CD14-positive monocyte (primary cell): ENCODE measurements at regions not wholly inside any gene's neighbourhood (a gene's known extent, or its start where the extent isn't known, plus 50 kb on each side); places are given as distances from the start of the nearest gene placed in this dataset.
A peak's percentile ranks its signal among the peaks of the same experiment; 100 is the strongest.

Source experiments
- DNase-seq, 3 donors: peaks; one replicate each; pipeline ENCODE4 v3.0.0-alpha.2; 2011 to 2022
- H2AFZ ChIP-seq: 2 replicates; pipeline ENCODE4 v1.6.0; 2012; ENCODE audit warnings: mild to moderate bottlenecking, low read depth, low read length, inconsistent platforms; ENCODE audit not compliant: insufficient read depth, poor library complexity, severe bottlenecking
- H3K27ac ChIP-seq, 2 donors: 1 replicate in 1 of 2; 2 replicates in 1 of 2; pipeline ENCODE4 v1.5.1; 2012 to 2013; ENCODE audit warnings: low read length in 2 of 2, control low read depth in 1 of 2, inconsistent platforms in 1 of 2, low read depth in 1 of 2, mild to moderate bottlenecking in 1 of 2
- H3K27me3 ChIP-seq, 2 donors: one replicate each; pipeline versions ENCODE4 v1.6.0 to v1.6.1; 2011 to 2013; ENCODE audit warnings: low read length in 2 of 2; ENCODE audit not compliant: control insufficient read depth in 2 of 2, insufficient read depth in 2 of 2
- H3K36me3 ChIP-seq, 2 donors: replicated peaks in 1 of 2; 1 replicate in 1 of 2; 2 replicates in 1 of 2; pipeline versions ENCODE4 v1.5.1 to v1.6.1; 2012 to 2013; ENCODE audit warnings: low read length in 2 of 2, control low read depth in 1 of 2, inconsistent platforms in 1 of 2, mild to moderate bottlenecking in 1 of 2; ENCODE audit not compliant: insufficient read depth in 2 of 2, control insufficient read depth in 1 of 2
- H3K4me1 ChIP-seq, 2 donors: 1 replicate in 1 of 2; 2 replicates in 1 of 2; pipeline versions ENCODE4 v1.5.1 to v1.6.1; 2012 to 2013; ENCODE audit warnings: low read length in 2 of 2, control low read depth in 1 of 2, inconsistent platforms in 1 of 2, mild to moderate bottlenecking in 1 of 2, moderate library complexity in 1 of 2; ENCODE audit not compliant: insufficient read depth in 2 of 2, control insufficient read depth in 1 of 2
- H3K4me2 ChIP-seq: replicated peaks from 2 replicates; pipeline ENCODE3; 2012; ENCODE audit warnings: low read length, moderate library complexity, mild to moderate bottlenecking; ENCODE audit not compliant: poor library complexity, severe bottlenecking; ENCODE audit errors: extremely low read depth
- H3K4me3 ChIP-seq, 3 experiments: fragments of 200-600 bp in 1 of 3; sonication (generic) in 1 of 3; replicated peaks in 1 of 3; 1 replicate in 2 of 3; 2 replicates in 1 of 3; pipeline ENCODE4 v1.5.1; 2011 to 2013; ENCODE audit warnings: low read length in 3 of 3, mild to moderate bottlenecking in 3 of 3, control low read depth in 2 of 3, low read depth in 2 of 3, inconsistent platforms in 1 of 3, moderate library complexity in 1 of 3
- H3K79me2 ChIP-seq: 2 replicates; pipeline ENCODE4 v1.6.0; 2012; ENCODE audit warnings: mild to moderate bottlenecking, control low read depth, inconsistent platforms, low read length, moderate library complexity; ENCODE audit not compliant: insufficient read depth
- H3K9ac ChIP-seq: 2 replicates; pipeline ENCODE4 v1.6.0; 2017; ENCODE audit warnings: low read length, mild to moderate bottlenecking; ENCODE audit not compliant: insufficient read depth, poor library complexity, severe bottlenecking
- H3K9me3 ChIP-seq, 2 donors: replicated peaks in 1 of 2; 1 replicate in 1 of 2; 2 replicates in 1 of 2; pipeline versions ENCODE4 v1.5.1 to v1.6.1; 2012 to 2013; ENCODE audit warnings: low read length in 2 of 2, control low read depth in 1 of 2; ENCODE audit not compliant: control insufficient read depth in 1 of 2, insufficient read depth in 1 of 2
- H4K20me1 ChIP-seq: 2 replicates; pipeline ENCODE4 v1.6.0; 2012; ENCODE audit warnings: mild to moderate bottlenecking, low read length, control low read depth, moderate library complexity; ENCODE audit not compliant: insufficient read depth
- H3K27ac Mint-ChIP-seq, 7 donors: one replicate each; pipeline ENCODE4 v1.8.0; 2020; ENCODE audit warnings: mild to moderate bottlenecking in 7 of 7, mixed read lengths in 7 of 7, moderate library complexity in 6 of 7, inconsistent platforms in 2 of 7
- H3K27me3 Mint-ChIP-seq, 3 donors: one replicate each; pipeline ENCODE4 v1.8.0; 2021 to 2022; ENCODE audit warnings: low read depth in 3 of 3, mild to moderate bottlenecking in 3 of 3, mixed read lengths in 3 of 3, moderate library complexity in 3 of 3, inconsistent platforms in 1 of 3
- H3K36me3 Mint-ChIP-seq, 2 donors: one replicate each; pipeline ENCODE4 v1.8.0; 2020; ENCODE audit warnings: mixed read lengths in 2 of 2, inconsistent platforms in 1 of 2, mild to moderate bottlenecking in 1 of 2
- H3K4me1 Mint-ChIP-seq: one replicate; pipeline ENCODE4 v1.8.0; 2020; ENCODE audit warnings: mild to moderate bottlenecking, mixed read lengths
- H3K4me3 Mint-ChIP-seq, 2 donors: one replicate each; pipeline ENCODE4 v1.8.0; 2020; ENCODE audit warnings: mild to moderate bottlenecking in 2 of 2, mixed read lengths in 2 of 2, moderate library complexity in 1 of 2
- H3K9me3 Mint-ChIP-seq, 7 donors: one replicate each; pipeline ENCODE4 v1.8.0; 2020 to 2022; ENCODE audit warnings: mixed read lengths in 7 of 7, mild to moderate bottlenecking in 6 of 7, moderate library complexity in 6 of 7, inconsistent platforms in 2 of 7
- CTCF ChIP-seq: fragments of 200-600 bp; IDR thresholded peaks from one replicate; pipeline ENCODE4 v1.8.0; 2022; ENCODE audit warnings: antibody characterized with exemption, mild to moderate bottlenecking
- WGBS: methylation state at CpG from one replicate; pipeline ENCODE4 v1.1.5; 2013; ENCODE audit warnings: missing lambda C conversion rate; ENCODE audit not compliant: insufficient coverage; 5-methylcytosine and 5-hydroxymethylcytosine counted together
- intact Hi-C, 2 donors: fragments of 100-400 bp; cut with micrococcal nuclease; formaldehyde crosslinking; loops; one replicate each; pipeline versions ENCODE4 v1.15.0 to v1.15.1; 2023

DNA sequence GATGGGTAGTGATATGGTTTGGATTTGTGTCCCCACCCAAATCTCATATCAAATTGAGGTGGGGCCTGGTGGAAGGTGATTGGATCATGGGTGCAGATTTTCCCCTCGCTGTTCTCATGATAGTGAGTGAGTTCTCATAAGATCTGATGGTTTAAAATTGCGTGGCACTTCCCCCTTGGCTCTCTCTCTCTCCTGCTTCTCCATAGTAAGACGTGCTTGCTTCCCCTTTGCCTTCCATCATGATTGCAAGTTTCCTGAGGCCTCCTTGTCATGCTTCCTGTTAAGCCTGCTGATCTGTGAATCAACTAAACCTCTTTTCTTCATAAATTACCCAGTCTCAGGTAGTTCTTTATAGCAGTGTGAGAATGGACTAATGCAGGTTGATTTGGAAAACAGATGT is 223.2 kb upstream of the APCDD1 start:
- H3K36me3 ChIP-seq, result no peaks in the 10 kb centered on the region
- Mint-ChIP-seq H3K4me1 (peaks cover 16% of the 10 kb centered on the region), H3K9me3 (peaks cover 18 to 40% (median 36%) of the 10 kb centered on the region in 7 donors), H3K36me3 (peaks cover 10 to 17% of the 10 kb centered on the region in 2 donors), H3K27me3 (peaks cover 0 to 5% (median 3%) of the 10 kb centered on the region in 3 donors), H3K4me3 (peak overlapping the region in 1 of 2 donors; percentile 13), H3K27ac (peak overlapping the region; percentile 73 to 93 (median 86))
- no peak overlapping the region for H3K4me3 ChIP-seq
- H3K4me2 ChIP-seq, result no peak overlapping the region
- no peaks in the 10 kb centered on the region for H3K79me2 ChIP-seq
- H3K9me3 ChIP-seq, result peaks cover 30 to 31% of the 10 kb centered on the region in 2 donors
- TF ChIP-seq CTCF, result no peak
- no CpG with 5 or more reads among the region's 3 CpGs for WGBS
- no peak overlapping the region for H3K9ac ChIP-seq
- intact Hi-C loops, result no loop called here
- H4K20me1 ChIP-seq, result no peaks in the 10 kb centered on the region
- no peaks in the 10 kb centered on the region for H3K27me3 ChIP-seq
- H3K4me1 ChIP-seq, result peaks cover 7 to 11% of the 10 kb centered on the region in 2 donors
- DNase-seq, result peak; percentile 66 to 84 (median 78)
- H3K27ac ChIP-seq, result peak overlapping the region in 1 of 2 donors; percentile 65
- no peak overlapping the region for H2AFZ ChIP-seq

GRCh38 chr18:10232062-10232461 is 222.4 kb upstream of the APCDD1 start:
- peak overlapping the region in 1 of 2 donors; percentile 65 for H3K27ac ChIP-seq
- H3K9ac ChIP-seq, result no peak overlapping the region
- H3K27me3 ChIP-seq, result no peaks in the 10 kb centered on the region
- intact Hi-C loops, result no loop called here
- H3K27ac Mint-ChIP-seq, result peak overlapping the region in 3 of 7 donors; percentile 19 to 90 (median 75)
- no peak for DNase-seq
- H3K4me2 ChIP-seq, result no peak overlapping the region
- H3K4me1 Mint-ChIP-seq, result peaks cover 16% of the 10 kb centered on the region
- no peak overlapping the region for H3K4me3 Mint-ChIP-seq
- no peaks in the 10 kb centered on the region for H3K79me2 ChIP-seq
- H3K4me3 ChIP-seq, result no peak overlapping the region
- H3K36me3 ChIP-seq, result no peaks in the 10 kb centered on the region
- peaks cover 7 to 11% of the 10 kb centered on the region in 2 donors for H3K4me1 ChIP-seq
- H4K20me1 ChIP-seq, result no peaks in the 10 kb centered on the region
- H3K27me3 Mint-ChIP-seq, result peaks cover 0 to 5% (median 3%) of the 10 kb centered on the region in 3 donors
- peaks cover 10 to 17% of the 10 kb centered on the region in 2 donors for H3K36me3 Mint-ChIP-seq
- H3K9me3 ChIP-seq, result peaks cover 30 to 31% of the 10 kb centered on the region in 2 donors
- H2AFZ ChIP-seq, result no peak overlapping the region
- no CpG with 5 or more reads among the region's 2 CpGs for WGBS
- no peak for TF ChIP-seq CTCF
- peaks cover 19 to 40% (median 32%) of the 10 kb centered on the region in 7 donors for H3K9me3 Mint-ChIP-seq
